IMR-90 (cell line): ENCODE measurements at regions not wholly inside any gene's neighbourhood (a gene's known extent, or its start where the extent isn't known, plus 50 kb on each side); places are given as distances from the start of the nearest gene placed in this dataset.

Experiments
- ATAC-seq: fragments of 200-7000 bp; cut with Tn5 transposase; 2 replicates; pipeline ENCODE4 v1.9.1; 2020; ENCODE audit warnings: low read depth, mild to moderate bottlenecking, moderate library complexity
- BruUV-seq: library from RNA; stranded (reverse); fragments of 400-500 nt; replicated peaks from 2 replicates; lab custom pipeline; 2021; lab: Mats Ljungman, UMichigan
- CTCF ChIA-PET: fragments of 300-600 bp; formaldehyde crosslinking; extraction: SDS; loops from one replicate; lab custom pipeline; 2021; ENCODE audit warnings: antibody characterized with exemption; lab: Yijun Ruan, JAX
- POLR2A ChIA-PET: fragments of 300-600 bp; sonication (Branson Sonifier 250); formaldehyde crosslinking; loops from one replicate; lab custom pipeline; 2022; ENCODE audit warnings: antibody characterized with exemption; ENCODE audit not compliant: unreplicated experiment; lab: Charles Lee
- DNase-seq: peaks from one replicate; pipeline ENCODE4 v3.0.0; 2013
- H2AFZ ChIP-seq: replicated peaks from 2 replicates; pipeline ENCODE3; 2013; ENCODE audit warnings: low read length, mild to moderate bottlenecking; ENCODE audit not compliant: poor library complexity
- H2AK5ac ChIP-seq: 2 replicates; pipeline ENCODE4 v1.6.1; 2013; ENCODE audit warnings: low read depth, low read length, inconsistent platforms
- H2AK9ac ChIP-seq: replicated peaks from 2 replicates; pipeline ENCODE3; 2013; ENCODE audit warnings: mild to moderate bottlenecking, low read depth, low read length, moderate library complexity; ENCODE audit not compliant: poor library complexity
- H2BK120ac ChIP-seq: 2 replicates; pipeline ENCODE4 v1.6.1; 2013; ENCODE audit warnings: low read depth, low read length, inconsistent platforms
- H2BK15ac ChIP-seq: 3 replicates; pipeline ENCODE4 v1.6.1; 2013; ENCODE audit warnings: low read depth, low read length, inconsistent platforms
- H2BK20ac ChIP-seq: 2 replicates; pipeline ENCODE4 v1.6.1; 2013; ENCODE audit warnings: low read depth, mild to moderate bottlenecking, inconsistent platforms, low read length, moderate library complexity
- H2BK5ac ChIP-seq: 2 replicates; pipeline ENCODE4 v1.6.1; 2013; ENCODE audit warnings: mild to moderate bottlenecking, low read depth, low read length, inconsistent platforms; ENCODE audit not compliant: poor library complexity, severe bottlenecking
- H3K14ac ChIP-seq: replicated peaks from 2 replicates; pipeline ENCODE4 v1.6.1; 2013; ENCODE audit warnings: low read depth, low read length, inconsistent platforms
- H3K18ac ChIP-seq: 2 replicates; pipeline ENCODE4 v1.6.1; 2013; ENCODE audit warnings: low read depth, low read length, control low read depth
- H3K23ac ChIP-seq: 2 replicates; pipeline ENCODE4 v1.6.1; 2013; ENCODE audit warnings: low read depth, low read length, inconsistent platforms
- H3K27ac ChIP-seq: 2 replicates; pipeline ENCODE4 v1.5.1; 2013; ENCODE audit warnings: mild to moderate bottlenecking, control low read depth, low read length; ENCODE audit not compliant: insufficient read depth
- H3K27me3 ChIP-seq: 2 replicates; pipeline ENCODE4 v1.6.1; 2013; ENCODE audit warnings: low read length; ENCODE audit not compliant: control insufficient read depth, insufficient read depth
- H3K36me3 ChIP-seq: 2 replicates; pipeline ENCODE4 v1.6.1; 2013; ENCODE audit warnings: low read length, mixed read lengths; ENCODE audit not compliant: control insufficient read depth, insufficient read depth
- H3K4ac ChIP-seq: 2 replicates; pipeline ENCODE4 v1.6.1; 2013; ENCODE audit warnings: low read depth, low read length, inconsistent platforms
- H3K4me1 ChIP-seq: 2 replicates; pipeline ENCODE4 v1.6.1; 2013; ENCODE audit warnings: low read length, mixed read lengths; ENCODE audit not compliant: control insufficient read depth, insufficient read depth
- H3K4me2 ChIP-seq: 2 replicates; pipeline ENCODE4 v1.6.1; 2013; ENCODE audit warnings: low read depth, mild to moderate bottlenecking, control low read depth, low read length, moderate library complexity
- H3K4me3 ChIP-seq: 2 replicates; pipeline ENCODE4 v1.5.1; 2013; ENCODE audit warnings: low read depth, mild to moderate bottlenecking, control low read depth, low read length, moderate library complexity; ENCODE audit not compliant: insufficient read depth
- H3K56ac ChIP-seq: 2 replicates; pipeline ENCODE4 v1.6.1; 2013; ENCODE audit warnings: low read length, inconsistent platforms; ENCODE audit not compliant: insufficient read depth; ENCODE audit errors: extremely low read depth
- H3K79me1 ChIP-seq, 2 experiments: 2 replicates each; pipeline ENCODE4 v1.6.1; 2013; ENCODE audit warnings: low read length in 2 of 2, inconsistent platforms in 1 of 2, low read depth in 1 of 2
- H3K9ac ChIP-seq: 2 replicates; pipeline ENCODE4 v1.6.1; 2013; ENCODE audit warnings: low read depth, low read length, control low read depth
- H3K9me1 ChIP-seq: 2 replicates; pipeline ENCODE4 v1.6.1; 2013; ENCODE audit warnings: low read length, inconsistent platforms; ENCODE audit not compliant: insufficient read depth
- H3K9me3 ChIP-seq: 2 replicates; pipeline ENCODE4 v1.6.1; 2013; ENCODE audit warnings: low read length; ENCODE audit not compliant: control insufficient read depth, insufficient read depth
- H4K20me1 ChIP-seq: 2 replicates; pipeline ENCODE4 v1.6.1; 2013; ENCODE audit warnings: low read length, inconsistent platforms; ENCODE audit not compliant: insufficient read depth
- H4K5ac ChIP-seq: 2 replicates; pipeline ENCODE4 v1.6.1; 2013; ENCODE audit warnings: mild to moderate bottlenecking, low read depth, low read length, control low read depth
- H4K8ac ChIP-seq, 2 experiments: 2 replicates each; pipeline ENCODE4 v1.6.1; 2013; ENCODE audit warnings: low read depth in 2 of 2, low read length in 2 of 2, control low read depth in 1 of 2, inconsistent platforms in 1 of 2
- H4K91ac ChIP-seq: 2 replicates; pipeline ENCODE4 v1.6.1; 2013; ENCODE audit warnings: low read depth, low read length, inconsistent platforms; ENCODE audit not compliant: insufficient read depth
- CEBPB ChIP-seq: IDR thresholded peaks from 2 replicates; pipeline ENCODE4 v1.6.1; 2012; ENCODE audit warnings: low read depth, low read length, improper control_type of control experiment
- CHD1 ChIP-seq: IDR thresholded peaks from 2 replicates; pipeline ENCODE4 v1.6.1; 2012; ENCODE audit warnings: low read depth, low read length, improper control_type of control experiment
- CTCF ChIP-seq: conservative IDR thresholded peaks from 2 replicates; pipeline ENCODE4 v1.5.1; 2012; ENCODE audit warnings: mild to moderate bottlenecking, low read depth, low read length, improper control_type of control experiment
- MAFK ChIP-seq: IDR thresholded peaks from 2 replicates; pipeline ENCODE4 v1.6.1; 2012; ENCODE audit warnings: low read depth, low read length, improper control_type of control experiment
- RFX5 ChIP-seq: IDR thresholded peaks from 2 replicates; pipeline ENCODE4 v1.8.0; 2012; ENCODE audit warnings: low read depth, mild to moderate bottlenecking, low read length, moderate library complexity
- WGBS, 2 experiments: methylation state at CpG; one replicate each; pipeline versions ENCODE4 v1.1.5 to v1.1.7; 2013; ENCODE audit warnings: missing lambda C conversion rate in 2 of 2; ENCODE audit not compliant: insufficient read length in 1 of 2; ENCODE audit errors: extremely low coverage in 2 of 2; 5-methylcytosine and 5-hydroxymethylcytosine counted together
- dilution Hi-C: fragments of 300-500 bp; cut with HindIII; formaldehyde crosslinking; loops from one replicate; pipeline ENCODE4 v1.14.3; 2018; ENCODE audit warnings: low sequenced_read_pairs; ENCODE audit not compliant: unreplicated experiment
- in situ Hi-C: fragments of 300-500 bp; cut with MboI; formaldehyde crosslinking; loops from 3 replicates; pipeline ENCODE4 v1.14.3; 2019; ENCODE audit warnings: low sequenced_read_pairs, inconsistent platforms, mixed read lengths
- intact Hi-C: fragments of 100-400 bp; cut with micrococcal nuclease; formaldehyde crosslinking; loops from 2 replicates; pipeline ENCODE4 v1.10.0; 2022

- H2BK120ac ChIP-seq: no peak overlapping the region
- TF ChIP-seq CEBPB (no peak), CHD1 (no peak), MAFK (no peak), RFX5 (no peak), CTCF (no peak)
- ChIA-PET POLR2A (no interaction called here), CTCF (no interaction called here)
- H3K14ac ChIP-seq: no peak overlapping the region
- in situ Hi-C loops (no loop called here), dilution Hi-C loops (no loop called here), intact Hi-C loops (no loop called here)
- H2BK5ac ChIP-seq: no peak overlapping the region
- H3K27me3 ChIP-seq: no peaks in the 10 kb centered on the region
- H3K9me3 ChIP-seq: 0 out of 2 replicates have a peak, but pooled peaks cover 5% of the 10 kb centered on the region
- DNase-seq (no peak), ATAC-seq (no peak)
- no peak overlapping the region for H2AK5ac ChIP-seq
- H3K4me3 ChIP-seq: no peak overlapping the region
- H2BK15ac ChIP-seq: no peak overlapping the region
- H4K20me1 ChIP-seq: no peaks in the 10 kb centered on the region
- no peak overlapping the region for H2AK9ac ChIP-seq
- no peak overlapping the region for H3K56ac ChIP-seq
- BruUV-seq: no TSS peak
- no peak overlapping the region for H3K23ac ChIP-seq
- H3K18ac ChIP-seq: no peak overlapping the region
- no peak overlapping the region for H2AFZ ChIP-seq
- no peaks in the 10 kb centered on the region for H3K79me1 ChIP-seq
- H3K27ac ChIP-seq: no peak overlapping the region
- H3K9me1 ChIP-seq: no peaks in the 10 kb centered on the region
- WGBS, 2 experiments: no CpG with 5 or more reads among the region's 5 CpGs
- no peak overlapping the region for H4K8ac ChIP-seq
- H2BK20ac ChIP-seq: no peak overlapping the region
- H3K4me1 ChIP-seq: no peaks in the 10 kb centered on the region
- H3K4me2 ChIP-seq: no peak overlapping the region
- no peaks in the 10 kb centered on the region for H3K36me3 ChIP-seq
- no peak overlapping the region for H3K4ac ChIP-seq
- no peak overlapping the region for H3K9ac ChIP-seq
- H4K91ac ChIP-seq: no peak overlapping the region
- no peak overlapping the region for H4K5ac ChIP-seq
Measured at GRCh38 chr3:6771171-6771570, 89.7 kb upstream of the GRM7 start.
